ENCODE measurements at regions not wholly inside any gene's neighbourhood (a gene's known extent, or its start where the extent isn't known, plus 50 kb on each side); places are given as distances from the start of the nearest gene placed in this dataset.

- Histone ChIP-seq H3K4me3 (no peak overlapping the region), H3K4me1 (ENCODE audit: insufficient read depth) (peaks cover 5% of the 10 kb centered on the region; the same call in 1 of the 2 replicates), H3F3A (replicated peaks; ENCODE audit: low read depth) (no peaks in the 10 kb centered on the region), H3K27me3 (ENCODE audit: insufficient read depth) (no peaks in the 10 kb centered on the region), H3K27ac (ENCODE audit: low read depth) (no peak overlapping the region), H3K4me2 (no peak overlapping the region), H4K20me1 (replicated peaks; ENCODE audit: insufficient read depth) (no peaks in the 10 kb centered on the region), H3K36me3 (ENCODE audit: insufficient read depth) (no peaks in the 10 kb centered on the region), H2AFZ (no peak overlapping the region), H3K9me2 (ENCODE audit: insufficient read depth) (no peaks in the 10 kb centered on the region), H3K79me2 (replicated peaks; ENCODE audit: insufficient read depth) (no peaks in the 10 kb centered on the region)
- peaks cover 6% of the 10 kb centered on the region; the same call in 2 of the 3 replicates for H3K4me1 Mint-ChIP-seq
- H3K36me3 Mint-ChIP-seq (ENCODE audit: low read depth), result no peaks in the 10 kb centered on the region
- H3K9me3 Mint-ChIP-seq, result no peaks in the 10 kb centered on the region
- no peaks in the 10 kb centered on the region for H3K27me3 Mint-ChIP-seq (ENCODE audit: insufficient read depth, low read depth, poor library complexity)
- DNase-seq (ENCODE audit: low spot score), result no peak
- no peak overlapping the region for H3K4me3 Mint-ChIP-seq
- ATAC-seq, result no peak
- no peak overlapping the region for H3K27ac Mint-ChIP-seq
- no peak for TF ChIP-seq ZNF114 (CRISPR knock-in tag; IDR thresholded peaks at IDR 0.05)
- TF ChIP-seq STAT1 (IDR thresholded peaks at IDR 0.05; ENCODE audit: unreplicated experiment), result no peak
These were observed 691.8 kb upstream of the NRXN1 start for GRCh38 chr2:51723691-51724090.

GRCh38 chr2:51722311-51722710 lies 690.4 kb upstream of the NRXN1 start:
- Mint-ChIP-seq H3K27me3 (ENCODE audit: insufficient read depth, low read depth, poor library complexity) (no peaks in the 10 kb centered on the region), H3K27ac (no peak overlapping the region), H3K36me3 (ENCODE audit: low read depth) (no peaks in the 10 kb centered on the region), H3K4me3 (no peak overlapping the region), H3K9me3 (no peaks in the 10 kb centered on the region), H3K4me1 (peaks cover 6% of the 10 kb centered on the region; the same call in 2 of the 3 replicates)
- ATAC-seq (no peak), DNase-seq (ENCODE audit: low spot score) (no peak)
- Histone ChIP-seq H3K27me3 (ENCODE audit: insufficient read depth) (no peaks in the 10 kb centered on the region), H3F3A (replicated peaks; ENCODE audit: low read depth) (no peaks in the 10 kb centered on the region), H2AFZ (no peak overlapping the region), H3K79me2 (replicated peaks; ENCODE audit: insufficient read depth) (no peaks in the 10 kb centered on the region), H3K9me2 (ENCODE audit: insufficient read depth) (no peaks in the 10 kb centered on the region), H3K4me1 (ENCODE audit: insufficient read depth) (peaks cover 5% of the 10 kb centered on the region; the same call in 1 of the 2 replicates), H3K36me3 (ENCODE audit: insufficient read depth) (no peaks in the 10 kb centered on the region), H3K4me3 (no peak overlapping the region), H4K20me1 (replicated peaks; ENCODE audit: insufficient read depth) (no peaks in the 10 kb centered on the region), H3K27ac (ENCODE audit: low read depth) (no peak overlapping the region), H3K4me2 (no peak overlapping the region)
- TF ChIP-seq CTCF (conservative IDR thresholded peaks at IDR 0.05; ENCODE audit: low read depth in 2 of 2) (no peak), JUNB (IDR thresholded peaks at IDR 0.05; ENCODE audit: unreplicated experiment) (no peak), POLR2AphosphoS5 (IDR thresholded peaks at IDR 0.05; ENCODE audit: low read depth) (no peak), ZNF114 (CRISPR knock-in tag; IDR thresholded peaks at IDR 0.05) (no peak), EZH2 (IDR thresholded peaks at IDR 0.05; ENCODE audit: low read depth, unreplicated experiment) (no peak), EZH2phosphoT487 (IDR thresholded peaks at IDR 0.05; ENCODE audit: unreplicated experiment) (no peak), ZNF331 (CRISPR knock-in tag; IDR thresholded peaks at IDR 0.05; ENCODE audit: low read depth) (no peak), REST (IDR thresholded peaks at IDR 0.05; ENCODE audit: unreplicated experiment) (no peak), STAT1 (IDR thresholded peaks at IDR 0.05; ENCODE audit: unreplicated experiment) (no peak), CREB1 (CRISPR knock-in tag; IDR thresholded peaks at IDR 0.05; ENCODE audit: low read depth) (no peak), ZNF462 (CRISPR knock-in tag; IDR thresholded peaks at IDR 0.05) (no peak)

All from GM23338 (cell line).